Liver (tissue), 8 donors: ENCODE measurements at regions not wholly inside any gene's neighbourhood (a gene's known extent, or its start where the extent isn't known, plus 50 kb on each side); places are given as distances from the start of the nearest gene placed in this dataset.

Source experiments
- DNase-seq: peaks from one replicate; pipeline ENCODE4 v3.0.0-alpha.2; 2017; ENCODE audit warnings: low spot score
- H3K27ac ChIP-seq, 2 donors: one replicate each; pipeline ENCODE4 v1.7.0; 2013; ENCODE audit warnings: inconsistent platforms in 2 of 2, low read length in 2 of 2, control low read depth in 1 of 2, low read depth in 1 of 2, mild to moderate bottlenecking in 1 of 2
- H3K27me3 ChIP-seq, 4 donors: one replicate each; pipeline versions ENCODE4 v1.6.1 to v1.7.0; 2013; ENCODE audit warnings: low read length in 3 of 4, inconsistent platforms in 1 of 4, mild to moderate bottlenecking in 1 of 4, moderate library complexity in 1 of 4; ENCODE audit not compliant: control insufficient read depth in 4 of 4, insufficient read depth in 4 of 4
- H3K36me3 ChIP-seq, 4 donors: one replicate each; pipeline versions ENCODE4 v1.6.1 to v1.7.0; 2013; ENCODE audit warnings: low read length in 3 of 4, mild to moderate bottlenecking in 3 of 4, low read depth in 1 of 4, moderate library complexity in 1 of 4; ENCODE audit not compliant: control insufficient read depth in 4 of 4, insufficient read depth in 3 of 4
- H3K4me1 ChIP-seq, 4 donors: one replicate each; pipeline versions ENCODE4 v1.6.1 to v1.7.0; 2013; ENCODE audit warnings: low read length in 3 of 4, mild to moderate bottlenecking in 3 of 4, moderate library complexity in 1 of 4; ENCODE audit not compliant: control insufficient read depth in 4 of 4, insufficient read depth in 4 of 4
- H3K4me3 ChIP-seq, 3 donors: one replicate each; pipeline versions ENCODE4 v1.6.1 to v1.7.0; 2013; ENCODE audit warnings: low read length in 3 of 3, control low read depth in 1 of 3, low read depth in 1 of 3, mild to moderate bottlenecking in 1 of 3
- H3K9ac ChIP-seq, 2 donors: one replicate each; pipeline ENCODE4 v1.7.0; 2013; ENCODE audit warnings: low read length in 2 of 2, mild to moderate bottlenecking in 2 of 2, moderate library complexity in 2 of 2, control low read depth in 1 of 2, low read depth in 1 of 2
- H3K9me3 ChIP-seq, 4 donors: one replicate each; pipeline versions ENCODE4 v1.6.1 to v1.7.0; 2013; ENCODE audit warnings: low read length in 3 of 4; ENCODE audit not compliant: control insufficient read depth in 4 of 4
- ATF3 ChIP-seq: IDR thresholded peaks from 2 replicates; pipeline ENCODE4 v1.6.1; 2016; ENCODE audit warnings: antibody characterized with exemption
- CTCF ChIP-seq: fragments of 150-350 bp; IDR thresholded peaks from 2 replicates; pipeline ENCODE4 v1.5.1; 2017; ENCODE audit warnings: improper control_type of control experiment, low read depth, low read length; ENCODE audit not compliant: missing input control
- FOXA1 ChIP-seq: IDR thresholded peaks from 2 replicates; pipeline ENCODE4 v1.6.1; 2016; ENCODE audit warnings: antibody characterized with exemption
- FOXA2 ChIP-seq: IDR thresholded peaks from 2 replicates; pipeline ENCODE4 v1.6.1; 2016; ENCODE audit warnings: antibody characterized with exemption
- GABPA ChIP-seq, 2 donors: IDR thresholded peaks in 1 of 2; conservative IDR thresholded peaks in 1 of 2; 2 replicates each; pipeline ENCODE4 v1.6.1; 2016; ENCODE audit warnings: antibody characterized with exemption in 2 of 2, mild to moderate bottlenecking in 1 of 2, moderate library complexity in 1 of 2
- HNF4A ChIP-seq, 2 donors: conservative IDR thresholded peaks; 2 replicates each; pipeline ENCODE4 v1.6.1; 2016; ENCODE audit warnings: antibody characterized with exemption in 2 of 2, mild to moderate bottlenecking in 2 of 2
- HNF4G ChIP-seq: IDR thresholded peaks from 2 replicates; pipeline ENCODE4 v1.6.1; 2016; ENCODE audit warnings: antibody characterized with exemption
- JUND ChIP-seq, 2 donors: IDR thresholded peaks; 2 replicates each; pipeline ENCODE4 v1.6.1; 2016; ENCODE audit warnings: antibody characterized with exemption in 2 of 2
- MAX ChIP-seq: IDR thresholded peaks from 2 replicates; pipeline ENCODE4 v1.6.1; 2016; ENCODE audit warnings: antibody characterized with exemption
- NR2F2 ChIP-seq: IDR thresholded peaks from 2 replicates; pipeline ENCODE4 v1.6.1; 2016; ENCODE audit warnings: antibody characterized with exemption
- REST ChIP-seq: IDR thresholded peaks from 2 replicates; pipeline ENCODE4 v1.6.1; 2016; ENCODE audit warnings: antibody characterized with exemption, mild to moderate bottlenecking
- RXRA ChIP-seq, 2 donors: IDR thresholded peaks; 2 replicates each; pipeline ENCODE4 v1.6.1; 2017 to 2018; ENCODE audit warnings: antibody characterized with exemption in 2 of 2, mild to moderate bottlenecking in 1 of 2
- SP1 ChIP-seq: IDR thresholded peaks from 2 replicates; pipeline ENCODE4 v1.6.1; 2018; ENCODE audit warnings: antibody characterized with exemption, mild to moderate bottlenecking
- TAF1 ChIP-seq: conservative IDR thresholded peaks from 2 replicates; pipeline ENCODE4 v1.6.1; 2016; ENCODE audit warnings: antibody characterized with exemption, mild to moderate bottlenecking
- ZBTB33 ChIP-seq: IDR thresholded peaks from 2 replicates; pipeline ENCODE4 v1.6.1; 2016; ENCODE audit warnings: antibody characterized with exemption
- WGBS: extraction: QIAGEN DNeasy Blood & Tissue Kit; methylation state at CpG from one replicate; pipeline ENCODE4 v1.1.7; 2013; 5-methylcytosine and 5-hydroxymethylcytosine counted together
- donor health status: healthy.
- donor health status: healthy.
- donor health status: healthy.
- donor health status: healthy.
- donor health status: healthy.

- TF ChIP-seq ZBTB33: no peak
- TF ChIP-seq RXRA (IDR thresholded peaks at IDR 0.05): no peak
- no peak for TF ChIP-seq CTCF
- no peak for TF ChIP-seq GABPA (IDR thresholded peaks at IDR 0.05 in 1 of 2, conservative IDR thresholded peaks at IDR 0.05 in 1 of 2)
- TF ChIP-seq MAX: no peak
- no peak for TF ChIP-seq NR2F2
- TF ChIP-seq FOXA1: no peak
- TF ChIP-seq JUND (IDR thresholded peaks at IDR 0.05): no peak
- no peak for TF ChIP-seq HNF4G
- TF ChIP-seq TAF1: no peak
- TF ChIP-seq ATF3: no peak
- no peak for TF ChIP-seq FOXA2
- no peak for TF ChIP-seq REST
- no peak for TF ChIP-seq SP1
- TF ChIP-seq HNF4A (conservative IDR thresholded peaks at IDR 0.05): no peak
- H3K9ac ChIP-seq: no peak overlapping the region
- peaks cover 0 to 7% (median under 1%) of the 10 kb centered on the region in 4 donors for H3K4me1 ChIP-seq
- peaks cover 0 to 4% (median 1%) of the 10 kb centered on the region in 4 donors for H3K27me3 ChIP-seq
- H3K4me3 ChIP-seq: no peak overlapping the region
- WGBS: 9% methylated on average over 47 of the region's 47 CpGs
- DNase-seq: no peak
- no peaks in the 10 kb centered on the region for H3K9me3 ChIP-seq
- no peaks in the 10 kb centered on the region for H3K36me3 ChIP-seq
- no peak overlapping the region for H3K27ac ChIP-seq
These were observed 310.2 kb downstream of the FAM72C start for GRCh38 chr1:143661418-143662101.
